NCI-H69 (cell line): ENCODE measurements at regions not wholly inside any gene's neighbourhood (a gene's known extent, or its start where the extent isn't known, plus 50 kb on each side); places are given as distances from the start of the nearest gene placed in this dataset.

Experiments
- DNase-seq: peaks from one replicate; lab custom pipeline; 2025; lab: John Stamatoyannopoulos, UW

DNA sequence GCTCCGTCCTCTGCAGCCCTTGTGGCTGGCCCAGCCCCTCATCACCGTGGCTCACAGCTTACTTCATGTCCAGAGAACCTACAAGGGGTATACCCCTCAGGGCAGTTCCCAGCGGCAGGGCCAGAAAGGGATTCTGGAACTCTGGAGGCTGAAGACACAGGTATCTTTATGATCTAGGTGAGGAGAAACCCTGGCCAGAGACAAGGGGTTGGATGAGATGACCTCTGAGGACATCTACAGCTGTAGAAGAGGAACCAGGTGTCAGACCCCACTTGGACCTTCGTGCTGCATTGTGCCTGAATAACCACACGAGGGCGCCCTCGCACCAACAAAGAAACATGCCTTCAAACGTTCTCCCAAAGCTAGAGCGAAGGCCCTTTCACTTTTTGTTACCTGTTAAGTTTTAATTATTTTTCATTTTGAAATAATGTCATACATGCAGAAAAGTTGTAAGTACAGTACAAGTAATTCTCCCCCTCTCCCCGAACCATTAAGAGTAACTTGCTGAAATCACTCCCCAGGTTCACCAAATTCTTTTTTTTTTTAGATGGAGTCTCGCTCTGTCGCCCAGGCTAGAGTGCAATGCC, 118.7 kb upstream of the SMAD3 start:
- peak; percentile 74 for DNase-seq

DNA sequence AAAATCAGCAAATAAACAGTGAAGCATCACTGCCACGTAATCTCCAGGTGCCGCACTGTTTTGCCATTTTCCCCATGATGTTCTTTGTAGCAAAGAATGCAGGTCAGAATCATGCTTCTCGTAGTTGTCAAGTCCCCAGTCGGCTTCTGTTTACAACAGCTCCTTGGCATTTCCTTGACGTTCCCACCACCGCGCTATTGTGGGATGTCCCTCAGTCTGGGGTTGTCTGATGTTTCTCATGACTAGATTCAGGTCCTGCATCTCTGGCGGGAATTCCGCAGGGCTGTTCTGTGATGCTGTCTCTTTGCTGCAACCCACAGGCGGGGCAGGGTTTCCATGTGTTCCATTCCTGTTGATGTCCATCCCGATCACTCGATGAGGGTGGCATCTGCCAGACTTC, 117.9 kb upstream of the SMAD3 start:
- DNase-seq: no peak

DNA sequence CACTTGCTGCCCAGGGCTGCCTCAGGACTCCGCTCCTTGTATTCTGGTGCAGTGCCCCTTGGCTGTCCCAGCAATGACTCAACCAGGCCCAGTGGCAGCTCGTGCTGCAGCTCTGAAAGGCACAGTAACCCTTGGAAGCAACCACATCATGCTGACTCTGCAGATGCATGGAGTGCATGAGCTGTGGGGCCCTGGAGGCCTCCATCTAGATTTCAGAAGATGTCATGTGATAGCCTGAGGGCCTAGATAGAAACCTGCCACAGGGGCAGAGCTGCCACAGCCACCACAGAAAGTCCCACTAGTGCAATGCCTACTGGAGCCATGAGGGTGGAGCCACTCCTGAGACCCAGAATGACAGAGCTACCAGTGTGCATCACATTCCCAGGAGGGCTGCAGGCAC, 117.1 kb upstream of the SMAD3 start:
- DNase-seq: no peak

DNA sequence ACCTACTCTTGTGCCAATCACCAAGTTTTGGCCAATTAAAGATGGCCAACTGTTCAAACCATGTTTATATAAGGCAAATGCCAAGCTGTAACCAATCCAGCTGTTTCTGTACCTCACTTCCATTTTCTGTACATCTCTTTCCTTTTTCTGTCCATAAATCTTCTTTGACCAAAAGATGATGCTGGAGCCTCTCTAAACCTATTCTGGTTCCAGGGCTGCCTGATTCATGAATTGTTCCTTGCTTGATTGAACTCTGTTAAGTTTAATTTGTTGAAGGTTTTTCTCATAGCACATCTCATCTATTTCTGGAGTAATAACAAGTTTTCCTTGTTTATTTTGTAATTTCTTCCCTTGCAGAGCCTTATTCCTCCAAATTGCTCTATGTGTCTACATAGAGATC, 115.3 kb upstream of the SMAD3 start:
- peak; percentile 17 for DNase-seq

DNA sequence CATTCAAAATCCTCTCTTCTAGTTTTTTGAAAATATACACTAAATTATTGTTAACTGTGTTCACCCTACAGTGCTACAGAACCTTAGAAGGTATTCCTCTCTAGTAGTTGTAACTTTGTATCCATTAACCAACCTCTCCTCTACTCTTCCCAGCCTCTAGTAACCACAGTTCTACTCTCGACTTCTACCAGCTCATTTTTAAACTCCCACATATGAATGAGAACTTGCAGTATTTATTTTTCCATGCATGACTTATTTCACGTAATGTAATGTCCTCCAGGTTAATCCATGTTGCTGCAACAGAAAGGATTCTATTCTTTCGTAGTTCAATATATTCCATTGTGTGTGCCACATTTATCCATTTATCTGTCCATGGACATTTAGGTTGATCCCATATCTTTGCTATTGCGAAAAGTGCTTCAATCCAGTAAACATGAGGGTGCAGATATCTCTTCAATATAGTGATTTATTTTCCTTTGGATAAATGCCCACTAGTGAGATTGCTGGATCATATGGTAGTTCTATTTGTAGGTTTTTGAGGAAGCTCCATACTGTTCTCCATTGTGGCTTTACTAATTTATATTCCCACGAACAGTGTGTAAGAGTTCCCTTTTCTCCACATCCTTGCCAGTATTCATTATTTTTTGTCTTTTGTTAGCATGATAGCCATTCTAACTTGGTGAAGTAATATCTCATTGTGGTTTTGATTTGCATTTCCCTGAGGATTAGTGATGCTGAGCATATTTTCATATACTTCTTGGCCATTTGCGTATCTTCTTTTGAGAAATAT, 113.7 kb upstream of the SMAD3 start:
- DNase-seq: no peak

DNA sequence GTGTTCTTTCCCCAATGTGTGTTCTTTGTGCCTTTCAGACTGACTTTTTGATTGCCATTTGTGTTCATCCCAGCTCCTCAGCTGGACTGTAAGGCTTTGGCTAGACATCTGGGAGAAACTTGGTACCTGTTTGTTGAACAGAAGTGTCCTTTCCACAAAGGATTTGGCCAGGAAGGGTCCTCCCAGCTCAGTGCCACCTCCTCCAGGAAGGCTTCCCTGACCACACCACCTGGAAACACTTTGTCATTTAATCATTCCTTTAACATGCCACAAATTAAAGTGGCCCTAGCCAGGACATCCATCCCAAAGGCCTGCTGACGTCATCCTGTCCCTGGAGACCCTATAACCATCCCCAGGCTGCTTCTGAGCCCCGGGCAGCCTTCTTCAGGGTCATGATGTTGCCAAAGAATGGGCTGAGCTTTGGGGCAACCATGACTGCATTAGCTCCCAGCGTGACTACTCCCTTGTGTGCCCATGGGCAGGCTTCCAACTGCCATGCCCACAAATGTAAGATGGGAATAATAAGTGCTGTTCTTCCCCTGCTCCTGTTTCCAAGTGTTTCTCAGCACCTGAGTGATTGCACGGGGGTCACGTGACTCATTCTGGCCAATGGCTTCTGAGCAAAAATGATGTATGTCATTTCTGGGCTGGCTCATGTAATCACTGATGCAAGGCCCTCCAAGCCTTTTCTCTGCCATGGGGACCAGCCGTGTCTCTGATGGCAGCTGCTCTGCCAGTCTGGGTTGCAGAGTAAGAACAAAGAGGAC, 112.5 kb upstream of the SMAD3 start:
- peak; percentile 73 for DNase-seq

DNA sequence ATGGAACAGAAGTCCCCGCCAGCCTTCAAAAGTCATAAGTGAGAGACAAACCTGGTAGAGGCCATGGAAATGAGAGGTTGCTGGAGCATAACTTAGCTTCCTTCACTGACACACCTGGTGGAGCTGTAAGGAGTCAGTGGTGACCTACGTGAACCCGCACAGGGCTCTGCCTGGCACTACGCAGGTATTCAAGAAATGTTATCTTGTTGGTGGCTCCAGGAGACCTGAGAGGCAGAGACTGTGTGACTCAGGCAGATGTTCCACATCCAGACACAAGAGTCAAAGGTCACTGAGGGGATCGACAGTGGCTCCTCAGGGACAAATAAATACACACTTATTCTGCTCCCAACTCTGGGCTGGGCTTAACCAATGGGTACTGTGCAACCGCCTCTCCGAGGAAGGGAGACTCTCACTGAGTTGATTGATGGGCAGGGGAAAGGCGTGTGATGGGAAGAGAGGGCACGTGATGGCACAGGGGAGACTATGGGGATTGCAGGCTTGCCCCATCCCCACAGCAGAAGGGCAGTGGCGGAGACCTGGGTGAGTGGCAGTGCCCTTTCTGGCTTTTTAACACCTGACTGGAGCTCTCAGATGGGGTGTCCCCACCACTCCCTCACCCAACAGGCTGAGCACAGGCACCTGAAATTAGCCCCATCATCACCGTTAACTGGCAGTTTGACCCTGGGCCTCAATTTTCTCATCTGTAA, 111.7 kb upstream of the SMAD3 start:
- no peak for DNase-seq

DNA sequence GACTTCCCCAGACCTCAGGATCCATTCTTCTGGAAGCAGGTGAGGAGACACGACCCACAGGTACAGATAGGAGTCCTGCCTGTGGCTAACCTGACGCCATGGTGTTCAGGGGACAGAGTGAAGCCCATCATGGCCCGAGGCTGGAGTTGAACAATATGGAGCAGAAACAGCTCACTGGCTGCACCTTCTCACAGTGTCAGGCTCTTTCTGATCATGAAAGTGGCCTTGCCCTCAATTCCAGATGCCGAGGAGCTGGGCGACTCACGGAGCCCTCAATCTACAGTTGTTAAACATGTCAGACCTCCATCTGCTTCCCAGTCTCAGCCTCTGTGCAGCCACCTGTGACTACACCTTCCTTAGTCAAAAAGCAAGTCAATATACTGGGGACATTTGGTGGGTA, 110.8 kb upstream of the SMAD3 start:
- DNase-seq: no peak

DNA sequence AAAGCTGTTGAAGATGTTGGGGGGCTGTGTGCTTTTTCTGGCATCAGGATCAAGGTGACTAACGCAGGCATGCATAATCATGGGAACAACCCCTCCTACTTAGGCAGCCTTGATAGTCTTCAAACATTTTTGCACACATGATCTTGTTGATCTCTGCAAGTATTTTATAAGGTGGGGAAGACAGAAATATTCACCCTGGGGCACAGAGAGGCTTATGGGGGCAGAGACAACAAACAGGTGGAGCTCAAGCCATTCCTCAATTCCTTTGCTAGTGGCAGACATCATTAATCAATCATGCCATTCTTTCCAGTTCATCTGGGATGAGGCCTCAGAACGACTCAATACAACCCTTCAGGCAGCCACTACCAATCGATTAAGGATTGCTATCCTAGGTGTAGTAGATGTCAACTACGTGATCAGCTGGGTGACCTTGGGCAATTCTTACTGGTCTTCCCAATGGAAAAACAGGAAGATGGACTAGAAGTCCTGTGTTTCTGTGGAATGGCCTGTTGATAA, 110.3 kb upstream of the SMAD3 start:
- DNase-seq: no peak

DNA sequence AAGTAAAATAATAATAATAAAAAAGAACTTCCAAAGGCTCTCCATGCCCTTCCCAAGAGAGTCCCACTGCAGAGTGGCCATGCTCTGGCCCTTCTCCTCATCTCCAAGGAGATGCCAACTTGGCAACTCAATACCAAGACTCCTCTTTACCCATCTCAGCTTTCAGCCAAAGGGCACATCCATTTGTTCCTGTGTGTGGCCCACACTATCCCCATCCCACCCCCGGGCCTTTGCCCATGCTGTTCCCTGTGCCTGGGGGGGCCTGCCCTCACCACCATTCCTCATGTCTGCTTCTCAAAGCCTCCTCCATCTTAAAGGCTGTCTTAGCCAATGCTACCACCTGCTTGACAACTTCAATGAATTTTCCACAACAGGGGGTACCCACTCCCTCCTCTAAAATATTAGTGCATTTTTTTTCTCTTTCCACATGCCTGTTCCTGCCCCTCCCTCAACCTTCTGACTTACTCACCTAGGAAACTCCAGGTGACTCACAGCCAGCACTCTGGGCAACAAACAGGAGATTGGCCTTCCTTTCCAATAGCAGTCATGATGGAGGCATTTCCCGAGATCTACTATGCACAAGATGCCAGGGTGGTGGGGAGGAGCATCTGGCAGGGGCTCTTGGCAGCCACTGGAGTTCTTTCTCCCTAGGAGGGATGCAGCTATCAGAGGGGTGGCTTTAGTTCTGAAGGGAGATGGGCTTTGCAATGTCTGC, 109.4 kb upstream of the SMAD3 start:
- DNase-seq: peak; percentile 34

DNA sequence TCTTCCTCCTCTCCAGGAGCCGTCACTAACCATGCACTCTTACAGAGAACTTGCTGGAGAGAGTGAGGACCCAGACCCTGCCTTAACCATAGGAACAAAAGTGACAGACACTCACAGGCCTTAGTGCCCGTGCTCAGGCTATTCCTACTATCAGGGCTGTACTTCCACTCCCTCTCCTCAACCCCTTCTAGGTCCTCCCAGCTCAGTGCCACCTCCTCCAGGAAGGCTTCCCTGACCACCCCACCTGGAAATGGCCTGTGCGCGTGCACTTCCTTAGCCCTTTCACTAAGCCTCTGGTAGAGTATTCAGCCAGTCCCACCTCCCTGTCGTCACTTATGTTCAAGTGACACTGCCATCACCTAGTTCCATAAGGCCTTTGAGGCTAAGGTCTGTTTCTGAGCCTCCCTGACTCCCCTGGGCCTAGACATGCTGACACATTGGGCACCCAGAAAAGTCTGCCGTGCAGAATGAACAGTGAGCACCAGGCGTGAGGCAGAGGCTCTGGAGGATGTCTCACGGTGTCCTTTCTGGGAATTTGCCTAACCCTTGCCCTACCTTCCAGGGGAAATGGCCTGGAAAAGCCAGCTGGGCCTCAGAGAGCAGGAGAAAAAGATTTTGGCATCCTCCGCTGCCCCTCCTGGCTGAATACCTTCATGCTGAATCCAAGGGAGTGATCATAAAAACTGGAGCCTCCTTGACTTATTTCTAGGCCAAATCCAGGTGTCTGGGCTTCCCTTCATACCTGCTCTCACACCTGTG, 108.6 kb upstream of the SMAD3 start:
- no peak for DNase-seq

DNA sequence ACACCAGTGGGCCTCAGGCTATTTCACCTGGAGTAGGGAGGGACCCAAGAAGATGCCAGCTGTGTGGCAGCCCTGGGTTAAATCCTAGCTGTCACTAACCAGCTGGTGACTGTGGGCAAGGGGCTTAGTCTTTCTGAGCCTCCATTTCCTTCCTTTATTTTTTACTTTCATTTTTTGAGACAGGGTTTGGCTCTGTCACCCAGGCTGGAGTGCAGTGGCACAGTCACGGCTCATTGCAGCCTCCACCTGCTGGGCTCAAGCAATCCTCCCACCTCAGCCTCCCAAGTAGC, 108.0 kb upstream of the SMAD3 start:
- DNase-seq: peak; percentile 53

DNA sequence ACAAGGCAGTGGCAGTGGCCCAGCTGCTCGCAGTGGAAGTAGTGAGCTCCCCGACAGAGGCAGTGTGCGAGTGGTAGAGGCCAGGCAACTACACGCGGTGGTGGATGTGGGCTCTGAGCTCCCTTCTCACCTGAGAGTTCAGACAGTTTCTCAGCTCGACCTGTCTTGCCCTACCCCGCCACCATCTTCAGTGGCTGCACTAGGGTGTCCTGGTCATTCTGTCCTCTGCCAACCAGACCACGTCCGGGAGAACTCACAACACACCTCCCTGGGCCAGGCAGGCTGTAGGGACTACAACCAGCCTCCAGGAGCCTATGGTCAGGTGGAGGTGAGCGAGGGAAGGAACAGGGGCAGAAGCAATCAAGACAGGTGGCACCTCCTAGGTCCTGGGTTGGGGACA, 106.3 kb upstream of the SMAD3 start:
- DNase-seq: no peak

DNA sequence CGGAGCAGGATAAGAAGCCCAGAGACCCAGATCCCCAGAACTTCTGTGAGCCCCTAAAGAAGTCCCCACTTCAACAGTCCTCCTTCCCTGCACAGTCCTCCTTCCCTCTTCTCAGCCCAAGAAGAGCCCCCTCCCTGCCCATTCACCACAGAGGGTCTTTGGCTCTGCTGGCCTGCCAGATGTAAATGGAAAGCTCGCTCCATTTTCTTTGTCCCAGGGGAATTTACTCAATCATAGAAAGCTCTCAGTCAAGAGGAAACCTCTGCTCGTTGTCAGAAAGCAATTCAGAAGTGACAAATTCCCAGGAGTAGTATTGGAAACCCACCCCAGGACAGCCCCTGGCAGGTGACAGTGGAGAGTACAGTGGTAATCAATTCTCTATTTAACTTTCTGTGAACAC, 105.5 kb upstream of the SMAD3 start:
- no peak for DNase-seq

DNA sequence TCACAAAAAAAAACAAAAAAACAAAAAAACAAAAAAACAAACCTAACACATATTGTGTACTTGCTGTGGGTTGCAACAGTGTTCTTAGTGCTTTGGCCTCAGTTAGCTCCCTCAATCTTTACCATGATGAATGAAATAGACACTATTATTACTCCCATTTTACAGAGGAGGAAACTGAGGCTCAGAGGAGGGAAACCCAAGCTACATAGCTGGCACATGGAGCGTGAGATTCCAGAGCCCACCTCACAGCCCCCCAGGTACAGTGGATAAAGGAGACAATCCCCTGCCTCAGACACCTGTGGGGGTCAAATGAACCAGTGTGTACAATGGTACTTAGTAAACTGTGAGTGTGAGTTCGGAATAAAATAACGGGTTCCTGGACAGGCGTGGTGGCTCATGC, 104.9 kb upstream of the SMAD3 start:
- DNase-seq: no peak

DNA sequence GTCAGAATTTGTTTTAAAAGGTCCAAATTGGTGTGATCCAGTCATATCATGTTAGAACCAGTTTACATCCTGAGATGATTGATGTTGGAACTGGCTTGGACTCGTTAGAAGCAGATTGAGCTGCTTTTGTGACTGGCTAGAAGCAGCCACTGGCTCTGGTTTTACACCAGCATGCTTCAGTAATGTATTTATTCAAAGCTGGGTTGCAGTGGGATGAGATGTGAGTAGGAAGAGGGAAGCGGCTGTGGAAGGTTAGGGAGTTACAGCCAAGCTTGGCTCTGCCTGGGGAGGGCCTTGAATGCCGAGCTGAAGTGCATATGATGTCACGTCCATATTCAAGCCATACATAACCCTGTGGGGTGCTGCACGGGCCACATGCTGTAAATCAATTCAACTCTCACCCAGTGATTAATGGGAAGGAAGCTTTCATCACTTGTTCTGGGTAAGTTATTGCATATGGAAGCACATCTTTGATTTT, 104.0 kb upstream of the SMAD3 start:
- peak; percentile 44 for DNase-seq

DNA sequence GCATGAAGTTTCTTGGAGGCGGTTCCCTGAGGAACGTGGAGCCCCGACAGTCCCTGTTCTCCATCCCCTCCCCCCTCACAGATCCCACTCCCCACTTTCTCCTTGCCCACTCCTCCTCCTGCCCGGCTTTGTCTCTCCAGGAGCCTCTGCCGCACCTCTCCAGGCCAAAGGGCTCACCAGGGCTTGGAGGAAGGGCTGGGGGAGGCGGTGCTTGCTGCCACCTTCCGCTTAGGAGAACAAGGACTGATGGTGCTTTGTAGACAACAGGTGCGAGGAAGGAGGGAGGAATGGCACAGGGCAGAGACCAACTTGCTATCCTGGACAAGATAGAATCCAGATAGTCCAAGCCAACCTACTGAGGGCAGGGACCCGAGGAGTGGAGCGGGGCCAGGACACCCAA, 103.5 kb upstream of the SMAD3 start:
- DNase-seq: no peak

DNA sequence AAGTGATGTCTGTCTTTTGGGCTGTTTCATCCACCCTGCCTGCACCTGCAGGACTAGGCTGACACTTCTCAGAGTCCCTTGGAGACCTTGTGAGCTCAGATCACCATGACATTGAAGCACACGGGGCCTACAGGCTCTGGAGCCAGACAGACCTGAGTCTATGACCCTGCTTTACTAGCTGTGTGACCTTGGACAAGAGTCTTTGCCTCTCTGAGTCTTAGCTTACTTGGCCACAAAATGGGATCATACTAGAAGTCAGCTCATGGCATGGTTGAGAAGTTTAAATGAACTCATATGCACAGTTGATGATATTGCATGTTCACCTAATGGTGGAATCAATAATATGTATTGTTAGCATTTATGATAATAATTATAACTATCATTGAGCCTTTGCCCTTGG, 102.9 kb upstream of the SMAD3 start:
- no peak for DNase-seq

DNA sequence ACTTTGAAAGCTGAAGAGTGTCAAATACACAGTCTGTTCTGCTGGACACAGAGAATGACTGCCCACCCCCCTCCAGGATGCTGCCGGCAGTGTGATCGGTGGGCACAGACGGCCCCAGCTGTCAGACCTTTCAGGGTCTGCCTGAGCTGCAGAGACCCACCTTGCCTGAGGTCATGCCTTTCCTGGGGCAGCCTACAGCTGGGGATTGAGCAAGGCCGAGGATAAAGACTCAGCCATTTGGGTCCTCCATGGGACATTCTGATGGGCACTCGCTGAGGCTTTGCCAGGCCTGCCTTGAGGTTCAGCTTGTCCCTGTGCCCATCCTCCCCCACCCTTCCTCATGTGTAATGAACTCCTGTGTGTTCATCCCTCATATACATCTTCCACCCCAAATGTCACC, 102.3 kb upstream of the SMAD3 start:
- DNase-seq: no peak

DNA sequence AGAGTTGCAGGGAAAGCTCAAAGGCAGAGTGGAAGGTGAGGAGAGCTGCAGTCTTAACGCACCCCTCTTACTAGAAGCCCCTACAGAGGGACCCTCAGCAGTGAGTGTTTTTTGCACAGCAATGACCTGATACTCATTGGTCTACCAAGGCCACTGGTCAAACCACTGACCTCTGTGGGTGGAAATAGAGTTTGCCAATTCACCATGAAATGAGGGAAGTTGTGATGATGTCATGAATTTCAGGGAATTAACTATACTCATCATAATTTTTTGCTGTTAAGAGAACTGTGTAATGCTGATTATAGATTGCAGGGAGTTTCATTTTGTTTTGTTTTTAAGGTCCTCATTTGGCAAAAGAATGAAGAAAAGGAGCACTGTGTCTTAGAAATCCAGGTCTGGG, 101.7 kb upstream of the SMAD3 start:
- DNase-seq: no peak

DNA sequence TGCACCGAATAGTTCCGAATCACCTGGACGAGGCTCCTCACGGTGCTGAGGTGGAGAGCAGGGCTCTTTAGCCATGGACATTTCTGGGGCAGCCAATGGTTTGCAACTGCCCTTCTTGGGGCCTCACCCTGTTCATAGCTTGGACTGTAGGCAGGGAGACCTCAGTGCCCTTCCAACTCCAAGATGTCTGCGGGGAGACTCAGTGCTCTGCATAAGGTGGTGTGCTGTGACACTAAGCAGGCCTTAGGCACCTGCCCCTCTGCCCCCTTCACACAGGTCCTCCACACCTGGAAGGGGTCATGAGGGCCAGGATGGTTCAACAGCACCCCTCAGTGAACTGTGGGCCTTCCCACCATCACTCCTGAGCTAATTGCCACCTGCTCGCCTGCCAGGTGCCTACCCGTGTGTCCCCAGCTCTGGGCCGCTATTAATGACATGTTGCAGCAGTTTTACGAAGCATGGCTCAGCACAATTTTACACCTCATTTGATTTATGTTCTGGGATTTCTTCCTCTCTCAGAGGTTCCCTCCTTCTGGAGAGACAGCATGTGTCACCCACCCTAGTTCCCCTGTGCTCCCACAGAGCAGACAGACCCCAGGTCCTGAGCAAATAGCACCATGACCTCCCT, 101.2 kb upstream of the SMAD3 start:
- peak; percentile 73 for DNase-seq
